GM21737 (cell line): ENCODE measurements at regions not wholly inside any gene's neighbourhood (a gene's known extent, or its start where the extent isn't known, plus 50 kb on each side); places are given as distances from the start of the nearest gene placed in this dataset.

Experiments used
- ATAC-seq: cut with Tn5 transposase; IDR thresholded peaks from one replicate; pipeline ENCODE4 v1.9.1; 2021; ENCODE audit warnings: mild to moderate bottlenecking, moderate library complexity; ENCODE audit not compliant: unreplicated experiment

GRCh38 chr2:12594590-12594989, 122.1 kb upstream of the TRIB2 start:
- ATAC-seq: no peak

GRCh38 chr2:12596771-12597170, 120.0 kb upstream of the TRIB2 start:
- ATAC-seq: no peak

GRCh38 chr2:12597610-12598009, 119.1 kb upstream of the TRIB2 start:
- no peak for ATAC-seq

GRCh38 chr2:12602661-12603060, 114.1 kb upstream of the TRIB2 start:
- no peak for ATAC-seq

- ATAC-seq: no peak
These were observed 112.9 kb upstream of the TRIB2 start for GRCh38 chr2:12603781-12604295.

GRCh38 chr2:12604341-12604740, 112.4 kb upstream of the TRIB2 start:
- no peak for ATAC-seq

GRCh38 chr2:12605366-12605765, 111.4 kb upstream of the TRIB2 start:
- ATAC-seq: no peak

- no peak for ATAC-seq
These were observed 110.8 kb upstream of the TRIB2 start for GRCh38 chr2:12605936-12606335.

GRCh38 chr2:12606472-12607000, 110.2 kb upstream of the TRIB2 start:
- ATAC-seq: no peak

GRCh38 chr2:12607971-12608370, 108.8 kb upstream of the TRIB2 start:
- ATAC-seq: no peak

- ATAC-seq: no peak
These were observed 106.4 kb upstream of the TRIB2 start for GRCh38 chr2:12610314-12610713.

- no peak for ATAC-seq
These were observed 104.6 kb upstream of the TRIB2 start for GRCh38 chr2:12612168-12612567.

GRCh38 chr2:12612671-12613070, 104.1 kb upstream of the TRIB2 start:
- no peak for ATAC-seq

- ATAC-seq: no peak
These were observed 103.5 kb upstream of the TRIB2 start for GRCh38 chr2:12613137-12613835.

GRCh38 chr2:12615509-12615908, 101.2 kb upstream of the TRIB2 start:
- ATAC-seq: no peak

- ATAC-seq: no peak
These were observed 100.1 kb upstream of the TRIB2 start for GRCh38 chr2:12616456-12617156.

- no peak for ATAC-seq
These were observed 99.4 kb upstream of the TRIB2 start for GRCh38 chr2:12617366-12617765.

- ATAC-seq: no peak
These were observed 98.9 kb upstream of the TRIB2 start for GRCh38 chr2:12617853-12618252.

- no peak for ATAC-seq
These were observed 98.2 kb upstream of the TRIB2 start for GRCh38 chr2:12618576-12618975.

- no peak for ATAC-seq
These were observed 96.8 kb upstream of the TRIB2 start for GRCh38 chr2:12619975-12620374.

- ATAC-seq: no peak
These were observed 96.0 kb upstream of the TRIB2 start for GRCh38 chr2:12620759-12621158.

GRCh38 chr2:12623051-12623450, 93.7 kb upstream of the TRIB2 start:
- no peak for ATAC-seq
